ENCODE measurements at regions not wholly inside any gene's neighbourhood (a gene's known extent, or its start where the extent isn't known, plus 50 kb on each side); places are given as distances from the start of the nearest gene placed in this dataset.

DNA sequence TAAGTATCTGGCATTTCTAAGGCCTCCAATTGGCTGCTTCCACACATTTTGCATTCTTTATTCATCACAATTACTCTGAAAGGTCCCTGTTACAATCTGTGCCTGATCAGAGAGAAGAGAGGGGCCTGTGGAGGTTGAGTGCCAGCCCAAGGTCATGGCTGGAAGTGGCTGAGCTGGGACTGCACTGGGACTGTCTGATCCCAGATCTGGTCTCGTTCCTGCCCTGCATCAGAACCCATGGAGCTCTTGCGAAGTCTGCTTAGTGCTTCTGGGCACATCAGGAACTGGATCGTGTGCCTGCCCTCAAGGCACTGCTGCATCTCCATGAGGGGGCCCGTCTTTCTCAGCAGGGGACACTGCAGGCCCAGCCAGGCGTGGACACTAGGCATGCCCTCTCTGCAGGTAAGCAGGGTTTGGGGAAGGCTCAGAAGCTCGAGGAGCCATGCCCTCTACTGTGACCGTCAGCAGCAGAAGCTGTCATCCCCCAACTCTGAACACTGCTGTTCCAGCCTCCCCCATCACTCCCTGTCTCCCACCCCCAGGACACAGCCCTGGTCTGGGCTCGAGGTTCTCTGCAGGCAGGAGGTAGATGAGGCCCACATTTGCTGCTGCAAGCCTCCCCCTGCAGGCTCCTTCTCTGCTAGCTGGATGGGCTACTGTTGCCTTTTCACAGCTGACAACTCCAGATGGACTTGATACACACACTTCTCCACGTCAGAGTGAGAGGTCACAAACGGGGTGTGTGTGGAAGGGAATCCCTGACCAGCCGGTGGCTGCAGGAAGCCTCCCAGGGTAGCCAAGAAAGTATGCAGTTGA lies 96.5 kb upstream of the PRR23E start:
- DNase-seq (ENCODE audit: low spot score) (peak; percentile 38), ATAC-seq (ENCODE audit: low read depth) (no peak)
- no peaks in the 10 kb centered on the region for H3K4me1 ChIP-seq (ENCODE audit: insufficient read depth, poor library complexity, severe bottlenecking)
- H3K27ac ChIP-seq (ENCODE audit: poor library complexity, severe bottlenecking) = no peak overlapping the region
- H3K36me3 ChIP-seq (ENCODE audit: low read depth) = no peaks in the 10 kb centered on the region
- H3K27me3 ChIP-seq (ENCODE audit: insufficient read depth, poor library complexity, severe bottlenecking) = no peaks in the 10 kb centered on the region
- no peaks in the 10 kb centered on the region for H3K9me3 ChIP-seq (ENCODE audit: severe bottlenecking)
- TF ChIP-seq, protein P1, sequence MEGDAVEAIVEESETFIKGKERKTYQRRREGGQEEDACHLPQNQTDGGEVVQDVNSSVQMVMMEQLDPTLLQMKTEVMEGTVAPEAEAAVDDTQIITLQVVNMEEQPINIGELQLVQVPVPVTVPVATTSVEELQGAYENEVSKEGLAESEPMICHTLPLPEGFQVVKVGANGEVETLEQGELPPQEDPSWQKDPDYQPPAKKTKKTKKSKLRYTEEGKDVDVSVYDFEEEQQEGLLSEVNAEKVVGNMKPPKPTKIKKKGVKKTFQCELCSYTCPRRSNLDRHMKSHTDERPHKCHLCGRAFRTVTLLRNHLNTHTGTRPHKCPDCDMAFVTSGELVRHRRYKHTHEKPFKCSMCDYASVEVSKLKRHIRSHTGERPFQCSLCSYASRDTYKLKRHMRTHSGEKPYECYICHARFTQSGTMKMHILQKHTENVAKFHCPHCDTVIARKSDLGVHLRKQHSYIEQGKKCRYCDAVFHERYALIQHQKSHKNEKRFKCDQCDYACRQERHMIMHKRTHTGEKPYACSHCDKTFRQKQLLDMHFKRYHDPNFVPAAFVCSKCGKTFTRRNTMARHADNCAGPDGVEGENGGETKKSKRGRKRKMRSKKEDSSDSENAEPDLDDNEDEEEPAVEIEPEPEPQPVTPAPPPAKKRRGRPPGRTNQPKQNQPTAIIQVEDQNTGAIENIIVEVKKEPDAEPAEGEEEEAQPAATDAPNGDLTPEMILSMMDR (IDR thresholded peaks at IDR 0.05; ENCODE audit: poor library complexity, severe bottlenecking) = no peak
- H3K4me3 ChIP-seq (ENCODE audit: severe bottlenecking) = no peak overlapping the region

DNA sequence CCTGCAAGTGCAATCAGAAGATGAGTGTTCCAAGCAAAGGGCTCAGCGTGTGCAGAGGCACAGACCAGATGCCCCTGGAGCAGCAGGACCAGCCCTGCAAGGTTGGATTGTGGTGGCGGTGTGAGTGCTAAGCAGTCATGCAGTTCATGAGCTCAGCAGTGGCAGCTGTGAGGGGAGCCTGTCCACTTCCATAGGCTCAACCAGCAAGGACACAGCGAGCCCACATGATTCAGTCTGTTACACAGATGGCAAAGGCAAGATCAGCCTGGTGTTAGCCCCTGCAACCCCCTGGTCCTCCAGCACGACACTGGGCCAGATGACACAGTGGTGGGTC lies 95.9 kb upstream of the PRR23E start:
- Histone ChIP-seq H3K4me1 (ENCODE audit: insufficient read depth, poor library complexity, severe bottlenecking) (no peaks in the 10 kb centered on the region), H3K4me3 (ENCODE audit: severe bottlenecking) (no peak overlapping the region), H3K36me3 (ENCODE audit: low read depth) (no peaks in the 10 kb centered on the region), H3K27ac (ENCODE audit: poor library complexity, severe bottlenecking) (no peak overlapping the region), H3K9me3 (ENCODE audit: severe bottlenecking) (no peaks in the 10 kb centered on the region), H3K27me3 (ENCODE audit: insufficient read depth, poor library complexity, severe bottlenecking) (no peaks in the 10 kb centered on the region)
- TF ChIP-seq, protein P1 (IDR thresholded peaks at IDR 0.05; ENCODE audit: poor library complexity, severe bottlenecking) = no peak
- ATAC-seq (ENCODE audit: low read depth) (no peak), DNase-seq (ENCODE audit: low spot score) (peak; percentile 19)

DNA sequence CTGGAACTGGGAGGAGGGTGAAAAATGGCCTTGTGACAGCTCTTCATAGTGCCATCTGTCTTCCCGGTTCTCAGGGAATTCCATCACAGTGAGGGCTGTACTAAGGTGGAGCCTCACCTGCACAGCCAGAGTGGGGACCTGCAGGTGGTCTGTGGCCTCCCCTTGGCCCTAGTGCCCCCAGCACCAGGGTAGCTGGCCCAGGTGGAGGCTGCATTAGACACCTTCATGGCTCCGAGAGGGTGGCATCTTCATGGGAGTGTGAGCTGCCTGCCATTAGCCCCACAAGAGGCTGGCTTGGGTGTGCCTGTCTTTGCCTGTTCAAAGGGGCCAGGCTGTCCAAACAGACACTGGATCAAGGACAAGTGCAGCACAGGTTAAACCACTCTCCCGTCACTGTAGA lies 95.5 kb upstream of the PRR23E start:
- ATAC-seq (ENCODE audit: low read depth) = no peak
- H3K36me3 ChIP-seq (ENCODE audit: low read depth) = no peaks in the 10 kb centered on the region
- DNase-seq (ENCODE audit: low spot score) = peak; percentile 34
- H3K27ac ChIP-seq (ENCODE audit: poor library complexity, severe bottlenecking) = no peak overlapping the region
- H3K4me1 ChIP-seq (ENCODE audit: insufficient read depth, poor library complexity, severe bottlenecking) = no peaks in the 10 kb centered on the region
- no peaks in the 10 kb centered on the region for H3K27me3 ChIP-seq (ENCODE audit: insufficient read depth, poor library complexity, severe bottlenecking)
- H3K4me3 ChIP-seq (ENCODE audit: severe bottlenecking) = no peak overlapping the region
- TF ChIP-seq, protein P1 (IDR thresholded peaks at IDR 0.05; ENCODE audit: poor library complexity, severe bottlenecking) = no peak
- H3K9me3 ChIP-seq (ENCODE audit: severe bottlenecking) = no peaks in the 10 kb centered on the region

DNA sequence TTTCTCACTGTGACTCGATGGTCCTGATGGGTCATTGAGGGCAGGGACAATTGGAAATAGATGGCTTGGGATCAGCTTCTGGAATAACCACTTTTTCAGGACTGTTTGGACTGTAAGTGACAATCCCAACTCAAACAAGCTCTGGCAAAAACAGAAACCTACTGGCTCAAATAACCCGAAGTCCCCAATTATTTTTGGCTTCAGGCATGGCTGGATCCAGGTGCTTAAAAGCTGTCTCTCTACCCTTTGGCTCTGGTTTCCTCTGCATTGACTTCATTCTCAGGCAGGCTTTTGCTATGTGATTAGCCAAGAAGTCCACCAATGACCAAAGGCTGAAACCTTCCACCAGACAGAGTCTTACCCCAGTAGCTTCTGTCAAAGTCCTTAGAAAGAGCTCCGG lies 92.9 kb upstream of the PRR23E start:
- Histone ChIP-seq H3K27me3 (ENCODE audit: insufficient read depth, poor library complexity, severe bottlenecking) (no peaks in the 10 kb centered on the region), H3K4me1 (ENCODE audit: insufficient read depth, poor library complexity, severe bottlenecking) (no peaks in the 10 kb centered on the region), H3K36me3 (ENCODE audit: low read depth) (no peaks in the 10 kb centered on the region), H3K27ac (ENCODE audit: poor library complexity, severe bottlenecking) (no peak overlapping the region), H3K4me3 (ENCODE audit: severe bottlenecking) (no peak overlapping the region), H3K9me3 (ENCODE audit: severe bottlenecking) (no peaks in the 10 kb centered on the region)
- TF ChIP-seq, protein P1 (IDR thresholded peaks at IDR 0.05; ENCODE audit: poor library complexity, severe bottlenecking) = no peak
- DNase-seq (ENCODE audit: low spot score) = no peak
- no peak for ATAC-seq (ENCODE audit: low read depth)
